Left ventricle myocardium superior (tissue), 1 donor: ENCODE measurements at regions not wholly inside any gene's neighbourhood (a gene's known extent, or its start where the extent isn't known, plus 50 kb on each side); places are given as distances from the start of the nearest gene placed in this dataset.

ENCODE experiments used
- ATAC-seq: fragments of 200-7000 bp; cut with Tn5 transposase; one replicate; pipeline ENCODE4 v1.9.1; 2020; ENCODE audit warnings: mild to moderate bottlenecking, moderate library complexity
- DNase-seq: peaks from one replicate; pipeline ENCODE4 v3.0.0-alpha.2; 2020
- intact Hi-C: fragments of 100-400 bp; cut with micrococcal nuclease; formaldehyde crosslinking; loops from one replicate; pipeline ENCODE4 v1.11.0; 2022
- donor health status: DM: no; HTN: yes; CAD: no; lungs with severe emphysema.

GRCh38 chr22:47822422-47822821 is 1060.0 kb downstream of the TBC1D22A start:
- intact Hi-C loops: no loop called here
- no peak for DNase-seq
- no peak for ATAC-seq

- no peak for ATAC-seq
- intact Hi-C loops: no loop called here
- no peak for DNase-seq
Measured at GRCh38 chr22:47818496-47818895, 1056.0 kb downstream of the TBC1D22A start.

GRCh38 chr22:47817380-47817779 is 1054.9 kb downstream of the TBC1D22A start:
- DNase-seq: no peak
- intact Hi-C loops: no loop called here
- no peak for ATAC-seq

- DNase-seq (no peak), ATAC-seq (no peak)
- intact Hi-C loops: no loop called here
Measured at GRCh38 chr22:47816863-47817210, 1054.4 kb downstream of the TBC1D22A start.

GRCh38 chr22:47816121-47816862 is 1053.8 kb downstream of the TBC1D22A start:
- DNase-seq (no peak), ATAC-seq (no peak)
- intact Hi-C loops: no loop called here

GRCh38 chr22:47814474-47814873 is 1052.0 kb downstream of the TBC1D22A start:
- DNase-seq (no peak), ATAC-seq (no peak)
- intact Hi-C loops: no loop called here

GRCh38 chr22:47813661-47814060 is 1051.2 kb downstream of the TBC1D22A start:
- ATAC-seq (no peak), DNase-seq (no peak)
- intact Hi-C loops: no loop called here

GRCh38 chr22:47811971-47812370 is 1049.5 kb downstream of the TBC1D22A start:
- DNase-seq (no peak), ATAC-seq (no peak)
- intact Hi-C loops: no loop called here

GRCh38 chr22:47810505-47811500 is 1048.4 kb downstream of the TBC1D22A start:
- no peak for DNase-seq
- no peak for ATAC-seq
- intact Hi-C loops: no loop called here

- ATAC-seq (no peak), DNase-seq (no peak)
- intact Hi-C loops: no loop called here
Measured at GRCh38 chr22:47808886-47809620, 1046.6 kb downstream of the TBC1D22A start.

- DNase-seq: no peak
- ATAC-seq: no peak
Measured at GRCh38 chr22:47808236-47808635, 1045.8 kb downstream of the TBC1D22A start.

GRCh38 chr22:47807506-47807905 is 1045.1 kb downstream of the TBC1D22A start:
- no peak for DNase-seq
- no peak for ATAC-seq
- intact Hi-C loops: no loop called here

More at GRCh38 chr22:47808236-47808635, 1045.8 kb downstream of the TBC1D22A start:
- intact Hi-C loops: no loop called here

- no peak for DNase-seq
- ATAC-seq: no peak
- intact Hi-C loops: no loop called here
Measured at GRCh38 chr22:47806894-47807293, 1044.4 kb downstream of the TBC1D22A start.

- ATAC-seq (no peak), DNase-seq (no peak)
- intact Hi-C loops: no loop called here
Measured at GRCh38 chr22:47805394-47805935, 1043.0 kb downstream of the TBC1D22A start.

GRCh38 chr22:47804281-47804680 is 1041.8 kb downstream of the TBC1D22A start:
- ATAC-seq (no peak), DNase-seq (no peak)
- intact Hi-C loops: no loop called here

GRCh38 chr22:47802421-47802820 is 1040.0 kb downstream of the TBC1D22A start:
- DNase-seq (no peak), ATAC-seq (no peak)
- intact Hi-C loops: no loop called here

GRCh38 chr22:47801541-47802245 is 1039.2 kb downstream of the TBC1D22A start:
- intact Hi-C loops: no loop called here
- no peak for ATAC-seq
- DNase-seq: no peak

GRCh38 chr22:47798229-47798628 is 1035.8 kb downstream of the TBC1D22A start:
- intact Hi-C loops: no loop called here
- ATAC-seq (no peak), DNase-seq (no peak)
